Endothelial cell (in vitro differentiated cells): ENCODE measurements at regions not wholly inside any gene's neighbourhood (a gene's known extent, or its start where the extent isn't known, plus 50 kb on each side); places are given as distances from the start of the nearest gene placed in this dataset.

Experiments used
- DNase-seq: peaks from one replicate; pipeline ENCODE4 v3.0.0; 2021; ENCODE audit warnings: low spot score
- H3K27ac Mint-ChIP-seq: one replicate; pipeline ENCODE4 v1.8.0; 2021; ENCODE audit warnings: mixed read lengths, inconsistent platforms; ENCODE audit not compliant: unreplicated experiment
- H3K27me3 Mint-ChIP-seq: one replicate; pipeline ENCODE4 v1.8.0; 2021; ENCODE audit warnings: mild to moderate bottlenecking, moderate library complexity, mixed read lengths, inconsistent platforms; ENCODE audit not compliant: unreplicated experiment
- H3K36me3 Mint-ChIP-seq: one replicate; pipeline ENCODE4 v1.8.0; 2021; ENCODE audit warnings: mild to moderate bottlenecking, low read depth, mixed read lengths, inconsistent platforms; ENCODE audit not compliant: unreplicated experiment
- H3K4me1 Mint-ChIP-seq: one replicate; pipeline ENCODE4 v1.8.0; 2021; ENCODE audit warnings: mild to moderate bottlenecking, mixed read lengths, inconsistent platforms; ENCODE audit not compliant: unreplicated experiment
- H3K4me3 Mint-ChIP-seq: one replicate; pipeline ENCODE4 v1.8.0; 2021; ENCODE audit warnings: mild to moderate bottlenecking, mixed read lengths, inconsistent platforms; ENCODE audit not compliant: unreplicated experiment
- H3K9me3 Mint-ChIP-seq: one replicate; pipeline ENCODE4 v1.8.0; 2021; ENCODE audit warnings: mixed read lengths, inconsistent platforms; ENCODE audit not compliant: unreplicated experiment
- TF ChIP-seq, protein P1 (sequence below): fragments of 200-600 bp; sonication (generic); IDR thresholded peaks from one replicate; pipeline ENCODE4 v1.5.0; 2021; ENCODE audit warnings: antibody characterized with exemption; ENCODE audit not compliant: unreplicated experiment

DNA sequence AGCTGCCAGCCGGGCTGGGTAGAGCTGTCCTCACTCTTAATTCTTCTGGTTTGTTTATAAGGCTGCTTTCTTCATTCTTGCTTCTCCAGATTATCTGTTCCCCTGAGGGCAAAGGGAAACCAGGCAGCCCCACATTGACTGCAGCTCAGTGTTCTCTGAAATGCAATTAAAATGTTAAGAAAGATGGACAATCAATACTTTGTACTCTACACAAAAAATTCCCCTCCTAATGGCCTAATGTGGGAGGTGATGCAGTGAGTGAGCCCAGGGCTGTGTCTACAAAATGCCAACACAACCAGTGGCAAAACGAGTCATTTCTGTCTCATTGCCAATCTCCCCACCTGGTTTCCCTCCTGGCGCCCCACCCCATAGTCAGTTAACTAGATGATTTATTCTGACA, 541.7 kb upstream of the RAB6C start:
- H3K4me3 Mint-ChIP-seq, result no peak overlapping the region

DNA sequence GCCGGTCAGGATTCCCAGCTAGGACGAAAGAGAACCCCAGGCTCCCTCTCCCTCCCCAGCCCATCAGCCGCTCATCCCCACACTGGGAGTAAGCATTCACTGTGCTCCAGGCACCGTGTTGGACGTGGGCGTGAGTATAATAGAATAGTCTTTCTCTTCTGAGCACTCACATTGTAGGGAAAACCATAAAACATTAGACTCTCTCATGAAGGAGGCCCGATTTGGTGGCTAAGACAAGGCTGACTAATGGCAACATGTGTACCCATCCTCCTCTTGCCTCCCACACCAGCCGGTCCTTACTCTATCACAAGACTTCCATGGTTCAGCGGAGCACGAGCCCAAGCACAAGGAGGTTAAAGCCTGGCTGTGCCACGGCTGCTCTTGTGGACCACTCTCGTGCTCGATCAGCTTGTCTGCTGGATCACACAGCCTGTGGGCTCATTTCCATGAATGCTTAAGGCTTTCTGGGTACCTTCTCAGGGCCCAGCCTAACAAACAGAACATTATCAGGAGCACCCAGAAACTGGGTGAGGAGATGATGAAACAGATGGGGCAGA, 540.9 kb upstream of the RAB6C start:
- Mint-ChIP-seq H3K27ac (no peak overlapping the region), H3K4me3 (no peak overlapping the region), H3K27me3 (peaks cover 5% of the 10 kb centered on the region), H3K9me3 (no peaks in the 10 kb centered on the region), H3K4me1 (peaks cover 5% of the 10 kb centered on the region), H3K36me3 (no peaks in the 10 kb centered on the region)
- no peak for DNase-seq
- TF ChIP-seq, protein P1, sequence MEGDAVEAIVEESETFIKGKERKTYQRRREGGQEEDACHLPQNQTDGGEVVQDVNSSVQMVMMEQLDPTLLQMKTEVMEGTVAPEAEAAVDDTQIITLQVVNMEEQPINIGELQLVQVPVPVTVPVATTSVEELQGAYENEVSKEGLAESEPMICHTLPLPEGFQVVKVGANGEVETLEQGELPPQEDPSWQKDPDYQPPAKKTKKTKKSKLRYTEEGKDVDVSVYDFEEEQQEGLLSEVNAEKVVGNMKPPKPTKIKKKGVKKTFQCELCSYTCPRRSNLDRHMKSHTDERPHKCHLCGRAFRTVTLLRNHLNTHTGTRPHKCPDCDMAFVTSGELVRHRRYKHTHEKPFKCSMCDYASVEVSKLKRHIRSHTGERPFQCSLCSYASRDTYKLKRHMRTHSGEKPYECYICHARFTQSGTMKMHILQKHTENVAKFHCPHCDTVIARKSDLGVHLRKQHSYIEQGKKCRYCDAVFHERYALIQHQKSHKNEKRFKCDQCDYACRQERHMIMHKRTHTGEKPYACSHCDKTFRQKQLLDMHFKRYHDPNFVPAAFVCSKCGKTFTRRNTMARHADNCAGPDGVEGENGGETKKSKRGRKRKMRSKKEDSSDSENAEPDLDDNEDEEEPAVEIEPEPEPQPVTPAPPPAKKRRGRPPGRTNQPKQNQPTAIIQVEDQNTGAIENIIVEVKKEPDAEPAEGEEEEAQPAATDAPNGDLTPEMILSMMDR, result no peak

More for the DNA sequence above, 541.7 kb upstream of the RAB6C start:
- Mint-ChIP-seq H3K9me3 (no peaks in the 10 kb centered on the region), H3K27ac (no peak overlapping the region), H3K36me3 (no peaks in the 10 kb centered on the region), H3K4me1 (no peaks in the 10 kb centered on the region), H3K27me3 (peaks cover 5% of the 10 kb centered on the region)
- DNase-seq, result no peak
- TF ChIP-seq, protein P1, result no peak

DNA sequence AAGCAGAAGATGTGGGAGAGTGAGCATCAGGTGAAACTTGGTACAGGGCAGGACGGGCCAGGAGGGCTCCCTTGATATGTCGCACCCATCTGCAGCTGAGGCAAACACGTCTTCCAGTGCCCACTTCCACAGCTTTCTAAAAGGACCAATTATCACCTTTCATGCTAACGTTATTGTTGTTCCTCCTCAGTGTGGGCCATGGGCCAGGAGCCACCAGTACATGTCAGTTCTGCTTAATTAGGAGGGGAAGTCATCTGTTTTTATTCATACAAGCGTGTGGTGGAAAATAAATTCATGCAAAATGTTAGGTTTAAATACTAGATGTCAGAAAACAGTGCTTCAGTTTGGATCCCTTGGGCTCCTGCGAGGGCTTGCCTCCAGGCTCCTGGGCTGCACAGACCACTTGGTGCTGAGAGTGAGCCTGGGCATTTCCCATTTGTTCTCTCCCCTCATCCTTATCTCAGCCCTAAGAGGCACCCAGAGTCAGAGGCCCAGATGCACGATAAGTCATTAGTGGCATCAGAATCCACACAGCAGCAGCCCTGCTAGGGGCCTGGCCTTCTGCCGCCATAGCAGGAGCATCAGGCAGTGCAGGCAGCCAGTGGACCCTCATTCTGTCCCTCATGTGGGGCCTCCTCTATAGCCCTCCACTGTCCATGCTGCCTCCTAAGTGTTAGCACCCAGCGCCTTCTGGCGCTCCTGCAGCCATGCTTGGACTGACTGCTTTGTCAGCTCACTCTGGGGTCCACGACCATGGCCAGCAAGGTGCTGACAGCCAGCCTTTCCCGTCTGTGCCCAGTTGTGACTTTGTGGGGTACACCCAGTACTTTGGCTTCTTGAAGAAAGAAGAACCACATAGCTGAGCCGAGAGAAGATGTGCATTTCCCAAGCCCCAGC, 539.8 kb upstream of the RAB6C start:
- Mint-ChIP-seq H3K27ac (no peak overlapping the region), H3K4me1 (peaks cover 8% of the 10 kb centered on the region)

DNA sequence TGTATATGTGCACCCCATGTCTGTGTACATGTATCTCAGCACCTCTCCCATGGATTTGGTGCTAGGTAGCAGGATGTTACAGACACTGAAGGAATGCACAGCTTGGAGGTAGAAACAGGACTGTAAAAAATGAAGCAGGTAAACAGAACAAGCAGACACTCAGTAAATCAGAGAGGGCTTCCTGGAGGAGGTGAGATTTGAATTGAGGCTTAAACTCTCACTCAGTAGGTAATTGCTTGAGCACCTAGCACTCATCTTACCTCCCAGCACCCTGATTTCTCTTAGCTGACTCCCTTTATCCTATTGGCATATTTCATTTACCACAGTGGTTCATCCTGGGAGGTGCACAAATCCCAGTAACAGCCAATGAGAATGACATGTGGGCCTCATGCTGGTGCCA, 537.9 kb upstream of the RAB6C start:
- TF ChIP-seq, protein P1, result no peak
- Mint-ChIP-seq H3K36me3 (no peaks in the 10 kb centered on the region), H3K4me3 (no peak overlapping the region), H3K9me3 (no peaks in the 10 kb centered on the region), H3K27ac (no peak overlapping the region), H3K27me3 (peaks cover 5% of the 10 kb centered on the region), H3K4me1 (peaks cover 8% of the 10 kb centered on the region)
- no peak for DNase-seq

More for the DNA sequence above, 539.8 kb upstream of the RAB6C start:
- TF ChIP-seq, protein P1, result no peak
- H3K9me3 Mint-ChIP-seq, result no peaks in the 10 kb centered on the region
- DNase-seq, result no peak
- H3K27me3 Mint-ChIP-seq, result peaks cover 5% of the 10 kb centered on the region
- H3K4me3 Mint-ChIP-seq, result no peak overlapping the region
- no peaks in the 10 kb centered on the region for H3K36me3 Mint-ChIP-seq
